Nephron progenitor cell (in vitro differentiated cells): ENCODE measurements at regions not wholly inside any gene's neighbourhood (a gene's known extent, or its start where the extent isn't known, plus 50 kb on each side); places are given as distances from the start of the nearest gene placed in this dataset.

Source experiments
- DNase-seq: peaks from one replicate; pipeline ENCODE4 v3.0.0; 2021
- H3K27ac Mint-ChIP-seq: 2 replicates; pipeline ENCODE4 v1.8.0; 2021; ENCODE audit warnings: mild to moderate bottlenecking, moderate library complexity, mixed read lengths
- H3K27me3 Mint-ChIP-seq: 2 replicates; pipeline ENCODE4 v1.8.0; 2021; ENCODE audit warnings: mild to moderate bottlenecking, low read depth, mixed read lengths; ENCODE audit not compliant: poor library complexity
- H3K36me3 Mint-ChIP-seq: 2 replicates; pipeline ENCODE4 v1.8.0; 2021; ENCODE audit warnings: low read depth, mixed read lengths
- H3K4me1 Mint-ChIP-seq: 2 replicates; pipeline ENCODE4 v1.8.0; 2021; ENCODE audit warnings: mixed read lengths
- H3K4me3 Mint-ChIP-seq: 2 replicates; pipeline ENCODE4 v1.8.0; 2021; ENCODE audit warnings: mild to moderate bottlenecking, moderate library complexity, mixed read lengths
- H3K9me3 Mint-ChIP-seq: 2 replicates; pipeline ENCODE4 v1.8.0; 2021; ENCODE audit warnings: mild to moderate bottlenecking, moderate library complexity, mixed read lengths
- CTCF ChIP-seq: fragments of 200-600 bp; sonication (generic); IDR thresholded peaks from 2 replicates; pipeline ENCODE4 v1.5.0; 2021; ENCODE audit warnings: antibody characterized with exemption

- no peak for DNase-seq
- TF ChIP-seq CTCF, result no peak
- Mint-ChIP-seq H3K36me3 (no peaks in the 10 kb centered on the region), H3K9me3 (no peaks in the 10 kb centered on the region), H3K4me1 (no peaks in the 10 kb centered on the region), H3K4me3 (no peak overlapping the region), H3K27me3 (peaks cover 3% of the 10 kb centered on the region), H3K27ac (no peak overlapping the region)
These were observed 118.7 kb upstream of the CCDC112 start for GRCh38 chr5:115415143-115415491.

GRCh38 chr5:115414406-115415142 lies 118.1 kb upstream of the CCDC112 start:
- TF ChIP-seq CTCF, result no peak
- Mint-ChIP-seq H3K9me3 (no peaks in the 10 kb centered on the region), H3K4me3 (no peak overlapping the region), H3K27ac (no peak overlapping the region), H3K27me3 (peaks cover 3% of the 10 kb centered on the region), H3K36me3 (no peaks in the 10 kb centered on the region), H3K4me1 (no peaks in the 10 kb centered on the region)
- no peak for DNase-seq

GRCh38 chr5:115413651-115414050 lies 117.2 kb upstream of the CCDC112 start:
- H3K9me3 Mint-ChIP-seq, result no peaks in the 10 kb centered on the region
- H3K4me1 Mint-ChIP-seq, result no peaks in the 10 kb centered on the region
- H3K36me3 Mint-ChIP-seq, result no peaks in the 10 kb centered on the region
- no peak overlapping the region for H3K27ac Mint-ChIP-seq
- TF ChIP-seq CTCF, result no peak
- no peak for DNase-seq
- H3K27me3 Mint-ChIP-seq, result no peaks in the 10 kb centered on the region
- no peak overlapping the region for H3K4me3 Mint-ChIP-seq

- DNase-seq, result no peak
- Mint-ChIP-seq H3K4me1 (no peaks in the 10 kb centered on the region), H3K36me3 (no peaks in the 10 kb centered on the region), H3K27me3 (no peaks in the 10 kb centered on the region), H3K9me3 (no peaks in the 10 kb centered on the region), H3K27ac (no peak overlapping the region), H3K4me3 (no peak overlapping the region)
- no peak for TF ChIP-seq CTCF
These were observed 112.6 kb upstream of the CCDC112 start for GRCh38 chr5:115409094-115409493.

- Mint-ChIP-seq H3K4me3 (no peak overlapping the region), H3K36me3 (no peaks in the 10 kb centered on the region), H3K9me3 (peaks cover 7% of the 10 kb centered on the region), H3K27ac (no peak overlapping the region), H3K4me1 (no peaks in the 10 kb centered on the region), H3K27me3 (no peaks in the 10 kb centered on the region)
- DNase-seq, result no peak
- TF ChIP-seq CTCF, result no peak
These were observed 106.5 kb upstream of the CCDC112 start for GRCh38 chr5:115402822-115403577.

GRCh38 chr5:115402092-115402491 lies 105.6 kb upstream of the CCDC112 start:
- Mint-ChIP-seq H3K9me3 (peaks cover 7% of the 10 kb centered on the region), H3K36me3 (no peaks in the 10 kb centered on the region), H3K27me3 (no peaks in the 10 kb centered on the region), H3K4me3 (no peak overlapping the region), H3K4me1 (no peaks in the 10 kb centered on the region), H3K27ac (no peak overlapping the region)
- DNase-seq, result no peak
- no peak for TF ChIP-seq CTCF
